ENCODE measurements at regions not wholly inside any gene's neighbourhood (a gene's known extent, or its start where the extent isn't known, plus 50 kb on each side); places are given as distances from the start of the nearest gene placed in this dataset.

DNA sequence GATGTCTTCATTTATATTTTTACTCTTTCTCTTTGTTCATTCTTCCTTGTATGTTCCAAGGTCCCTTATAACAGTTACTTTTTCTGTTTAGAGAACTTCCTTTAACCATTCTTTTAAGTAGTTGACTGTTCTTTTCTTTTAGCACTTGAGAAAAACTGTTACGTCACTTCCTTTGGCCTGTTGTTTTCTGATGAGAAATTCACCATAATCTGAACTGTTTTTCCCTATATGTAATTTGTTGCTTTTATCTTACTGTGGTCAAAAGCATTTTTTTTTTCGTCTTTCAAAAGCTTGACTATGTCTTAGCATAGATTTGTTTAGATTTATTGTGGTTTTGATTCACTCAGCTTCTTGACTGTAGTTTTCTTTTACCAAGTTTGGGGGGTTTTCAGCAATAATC, 1660.3 kb upstream of the PCDH10 start:
- no peak for TF ChIP-seq CREB1 (IDR thresholded peaks at IDR 0.05)
- TF ChIP-seq CREB1 (CRISPR knock-in tag; IDR thresholded peaks at IDR 0.05): no peak
- no peak for TF ChIP-seq MAFF (IDR thresholded peaks at IDR 0.05; ENCODE audit: low read length)
- TF ChIP-seq SOX6 (IDR thresholded peaks at IDR 0.05): no peak
- TF ChIP-seq ZNF324 (CRISPR knock-in tag; IDR thresholded peaks at IDR 0.05): no peak
- no peak for TF ChIP-seq ZNF253 (CRISPR knock-in tag; conservative IDR thresholded peaks at IDR 0.05)
- no peak for TF ChIP-seq ZNF146 (CRISPR knock-in tag; IDR thresholded peaks at IDR 0.05; ENCODE audit: unreplicated experiment)
- TF ChIP-seq, protein P1, sequence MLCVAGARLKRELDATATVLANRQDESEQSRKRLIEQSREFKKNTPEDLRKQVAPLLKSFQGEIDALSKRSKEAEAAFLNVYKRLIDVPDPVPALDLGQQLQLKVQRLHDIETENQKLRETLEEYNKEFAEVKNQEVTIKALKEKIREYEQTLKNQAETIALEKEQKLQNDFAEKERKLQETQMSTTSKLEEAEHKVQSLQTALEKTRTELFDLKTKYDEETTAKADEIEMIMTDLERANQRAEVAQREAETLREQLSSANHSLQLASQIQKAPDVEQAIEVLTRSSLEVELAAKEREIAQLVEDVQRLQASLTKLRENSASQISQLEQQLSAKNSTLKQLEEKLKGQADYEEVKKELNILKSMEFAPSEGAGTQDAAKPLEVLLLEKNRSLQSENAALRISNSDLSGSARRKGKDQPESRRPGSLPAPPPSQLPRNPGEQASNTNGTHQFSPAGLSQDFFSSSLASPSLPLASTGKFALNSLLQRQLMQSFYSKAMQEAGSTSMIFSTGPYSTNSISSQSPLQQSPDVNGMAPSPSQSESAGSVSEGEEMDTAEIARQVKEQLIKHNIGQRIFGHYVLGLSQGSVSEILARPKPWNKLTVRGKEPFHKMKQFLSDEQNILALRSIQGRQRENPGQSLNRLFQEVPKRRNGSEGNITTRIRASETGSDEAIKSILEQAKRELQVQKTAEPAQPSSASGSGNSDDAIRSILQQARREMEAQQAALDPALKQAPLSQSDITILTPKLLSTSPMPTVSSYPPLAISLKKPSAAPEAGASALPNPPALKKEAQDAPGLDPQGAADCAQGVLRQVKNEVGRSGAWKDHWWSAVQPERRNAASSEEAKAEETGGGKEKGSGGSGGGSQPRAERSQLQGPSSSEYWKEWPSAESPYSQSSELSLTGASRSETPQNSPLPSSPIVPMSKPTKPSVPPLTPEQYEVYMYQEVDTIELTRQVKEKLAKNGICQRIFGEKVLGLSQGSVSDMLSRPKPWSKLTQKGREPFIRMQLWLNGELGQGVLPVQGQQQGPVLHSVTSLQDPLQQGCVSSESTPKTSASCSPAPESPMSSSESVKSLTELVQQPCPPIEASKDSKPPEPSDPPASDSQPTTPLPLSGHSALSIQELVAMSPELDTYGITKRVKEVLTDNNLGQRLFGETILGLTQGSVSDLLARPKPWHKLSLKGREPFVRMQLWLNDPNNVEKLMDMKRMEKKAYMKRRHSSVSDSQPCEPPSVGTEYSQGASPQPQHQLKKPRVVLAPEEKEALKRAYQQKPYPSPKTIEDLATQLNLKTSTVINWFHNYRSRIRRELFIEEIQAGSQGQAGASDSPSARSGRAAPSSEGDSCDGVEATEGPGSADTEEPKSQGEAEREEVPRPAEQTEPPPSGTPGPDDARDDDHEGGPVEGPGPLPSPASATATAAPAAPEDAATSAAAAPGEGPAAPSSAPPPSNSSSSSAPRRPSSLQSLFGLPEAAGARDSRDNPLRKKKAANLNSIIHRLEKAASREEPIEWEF (CRISPR knock-in tag; IDR thresholded peaks at IDR 0.05): no peak
- TF ChIP-seq, protein P2, sequence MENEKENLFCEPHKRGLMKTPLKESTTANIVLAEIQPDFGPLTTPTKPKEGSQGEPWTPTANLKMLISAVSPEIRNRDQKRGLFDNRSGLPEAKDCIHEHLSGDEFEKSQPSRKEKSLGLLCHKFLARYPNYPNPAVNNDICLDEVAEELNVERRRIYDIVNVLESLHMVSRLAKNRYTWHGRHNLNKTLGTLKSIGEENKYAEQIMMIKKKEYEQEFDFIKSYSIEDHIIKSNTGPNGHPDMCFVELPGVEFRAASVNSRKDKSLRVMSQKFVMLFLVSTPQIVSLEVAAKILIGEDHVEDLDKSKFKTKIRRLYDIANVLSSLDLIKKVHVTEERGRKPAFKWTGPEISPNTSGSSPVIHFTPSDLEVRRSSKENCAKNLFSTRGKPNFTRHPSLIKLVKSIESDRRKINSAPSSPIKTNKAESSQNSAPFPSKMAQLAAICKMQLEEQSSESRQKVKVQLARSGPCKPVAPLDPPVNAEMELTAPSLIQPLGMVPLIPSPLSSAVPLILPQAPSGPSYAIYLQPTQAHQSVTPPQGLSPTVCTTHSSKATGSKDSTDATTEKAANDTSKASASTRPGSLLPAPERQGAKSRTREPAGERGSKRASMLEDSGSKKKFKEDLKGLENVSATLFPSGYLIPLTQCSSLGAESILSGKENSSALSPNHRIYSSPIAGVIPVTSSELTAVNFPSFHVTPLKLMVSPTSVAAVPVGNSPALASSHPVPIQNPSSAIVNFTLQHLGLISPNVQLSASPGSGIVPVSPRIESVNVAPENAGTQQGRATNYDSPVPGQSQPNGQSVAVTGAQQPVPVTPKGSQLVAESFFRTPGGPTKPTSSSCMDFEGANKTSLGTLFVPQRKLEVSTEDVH (IDR thresholded peaks at IDR 0.05; ENCODE audit: low read depth, partially characterized antibody): no peak
- TF ChIP-seq KAT8 (IDR thresholded peaks at IDR 0.05; ENCODE audit: low read depth): no peak
- TF ChIP-seq ZNF239 (CRISPR knock-in tag; IDR thresholded peaks at IDR 0.05): no peak
- TF ChIP-seq MAFK (IDR thresholded peaks at IDR 0.05; ENCODE audit: low read length): no peak
- no peak for TF ChIP-seq KAT2B (IDR thresholded peaks at IDR 0.05; ENCODE audit: low read depth, low read length)
- TF ChIP-seq, protein P3, sequence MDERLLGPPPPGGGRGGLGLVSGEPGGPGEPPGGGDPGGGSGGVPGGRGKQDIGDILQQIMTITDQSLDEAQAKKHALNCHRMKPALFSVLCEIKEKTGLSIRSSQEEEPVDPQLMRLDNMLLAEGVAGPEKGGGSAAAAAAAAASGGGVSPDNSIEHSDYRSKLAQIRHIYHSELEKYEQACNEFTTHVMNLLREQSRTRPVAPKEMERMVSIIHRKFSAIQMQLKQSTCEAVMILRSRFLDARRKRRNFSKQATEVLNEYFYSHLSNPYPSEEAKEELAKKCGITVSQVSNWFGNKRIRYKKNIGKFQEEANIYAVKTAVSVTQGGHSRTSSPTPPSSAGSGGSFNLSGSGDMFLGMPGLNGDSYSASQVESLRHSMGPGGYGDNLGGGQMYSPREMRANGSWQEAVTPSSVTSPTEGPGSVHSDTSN (CRISPR knock-in tag; IDR thresholded peaks at IDR 0.05; ENCODE audit: low read depth): no peak
- TF ChIP-seq, protein P3 (tag; conservative IDR thresholded peaks at IDR 0.05; ENCODE audit: low read depth): no peak

More for the DNA sequence above, 1660.3 kb upstream of the PCDH10 start:
- no peaks in the 10 kb centered on the region for H3K36me3 ChIP-seq (ENCODE audit: control insufficient read depth, insufficient read depth, low read length)
- ATAC-seq (no peak), DNase-seq (ENCODE audit: extremely low read depth in 1 of 4, low spot score in 3 of 4) (no peak), FAIRE-seq (no peak)
- no peak overlapping the region for H3K27ac ChIP-seq (ENCODE audit: extremely low read depth, low read depth, low read length)
- POLR2A ChIA-PET: no interaction called here
- H4K20me1 ChIP-seq (replicated peaks; ENCODE audit: control insufficient read depth, insufficient read depth, low read length): no peaks in the 10 kb centered on the region
- WGBS (ENCODE audit: insufficient coverage, low coverage, missing lambda C conversion rate): 0% methylated on average over 2 of the region's 2 CpGs
- H3K4me2 ChIP-seq (ENCODE audit: insufficient read depth, low read length): no peak overlapping the region
- H3K9me3 ChIP-seq (replicated peaks; ENCODE audit: control insufficient read depth, insufficient read depth, low read depth, low read length): no peaks in the 10 kb centered on the region
- intact Hi-C loops (cut with micrococcal nuclease) (no loop called here), in situ Hi-C loops (cut with MboI) (no loop called here)
- no peaks in the 10 kb centered on the region for H3K4me1 ChIP-seq (replicated peaks in 1 of 2; ENCODE audit: control insufficient read depth in 2 of 2, insufficient read depth in 2 of 2, low read length in 2 of 2)
- no peak overlapping the region for H2AFZ ChIP-seq (ENCODE audit: low read depth, low read length)
- H3K27me3 ChIP-seq (ENCODE audit: control insufficient read depth in 2 of 2, insufficient read depth in 2 of 2, low read length in 2 of 2): no peaks in the 10 kb centered on the region
- no TSS peak for BruUV-seq (replicated peaks)
- CTCF ChIA-PET (ENCODE audit: low intra/inter-chr PET ratio): no interaction called here
- no peak overlapping the region for H3K9ac ChIP-seq (ENCODE audit: insufficient read depth in 1 of 2, low read depth in 2 of 2, low read length in 2 of 2)
- no peaks in the 10 kb centered on the region for H3K79me2 ChIP-seq (ENCODE audit: control insufficient read depth, insufficient read depth, low read length)
- H3K4me3 ChIP-seq: no peak overlapping the region
- no peaks in the 10 kb centered on the region for H3K9me1 ChIP-seq (ENCODE audit: control insufficient read depth, insufficient read depth, low read length)
